ENCODE measurements at regions not wholly inside any gene's neighbourhood (a gene's known extent, or its start where the extent isn't known, plus 50 kb on each side); places are given as distances from the start of the nearest gene placed in this dataset.
A peak's percentile ranks its signal among the peaks of the same experiment; 100 is the strongest.

DNA sequence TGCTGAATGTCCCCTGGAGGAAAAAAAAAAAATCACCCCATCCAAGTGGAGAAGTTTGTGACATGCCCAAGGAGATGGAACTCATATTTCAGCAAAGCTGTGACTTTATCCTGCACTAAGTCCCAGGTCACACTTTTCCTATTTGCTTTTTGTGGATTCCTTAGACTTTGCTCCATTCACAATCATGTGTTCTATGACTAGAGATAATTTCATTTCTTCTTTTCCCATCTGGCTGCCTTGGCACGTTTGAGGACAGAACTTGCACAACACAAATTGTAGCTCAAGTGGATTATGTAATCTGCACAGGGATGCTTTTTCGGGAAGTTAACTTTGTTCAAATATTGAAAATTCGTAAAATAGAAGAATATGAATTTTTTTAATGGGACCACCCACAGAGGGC, 100.7 kb upstream of the PTPN1 start:
- no peak for DNase-seq

DNA sequence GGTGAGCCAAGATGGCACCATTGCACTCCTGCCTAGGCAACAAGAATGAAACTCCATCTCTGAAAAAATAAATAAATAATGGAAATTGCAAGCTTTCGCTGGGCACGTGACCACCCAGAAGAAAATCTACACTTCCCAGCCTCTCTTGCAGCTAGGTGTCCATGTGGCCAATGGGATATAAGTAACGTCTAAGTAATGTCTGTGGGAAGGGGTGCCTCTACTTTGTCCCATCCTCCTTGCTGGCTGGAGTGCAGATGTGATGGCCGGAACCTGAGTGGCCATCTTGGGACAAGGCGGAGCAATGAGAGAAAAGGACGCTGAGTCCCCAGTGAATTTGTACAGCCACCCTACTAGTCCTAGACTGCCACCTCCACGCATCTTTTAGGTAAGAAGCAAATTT, 99.8 kb upstream of the PTPN1 start:
- no peak for DNase-seq

DNA sequence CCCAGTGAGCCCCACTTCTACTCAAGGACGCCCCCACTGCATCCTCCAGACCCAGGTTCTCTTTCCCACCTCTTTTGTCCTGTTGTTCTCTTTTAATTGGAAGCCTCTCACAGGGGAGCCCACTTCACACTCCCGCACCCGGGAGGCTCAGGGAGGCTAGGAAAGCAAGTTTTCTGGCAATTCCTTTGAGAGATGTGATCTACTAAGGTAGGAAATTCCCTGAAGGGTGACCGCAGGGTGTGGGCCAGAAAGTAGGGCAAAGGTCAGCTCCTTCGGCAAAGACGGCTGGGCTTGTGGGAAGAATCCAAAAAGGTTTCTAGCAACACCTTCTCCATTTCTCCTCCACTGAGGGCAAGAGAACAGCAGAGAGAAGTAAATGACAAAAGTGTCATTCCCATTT, 98.1 kb upstream of the PTPN1 start:
- no peak for DNase-seq

DNA sequence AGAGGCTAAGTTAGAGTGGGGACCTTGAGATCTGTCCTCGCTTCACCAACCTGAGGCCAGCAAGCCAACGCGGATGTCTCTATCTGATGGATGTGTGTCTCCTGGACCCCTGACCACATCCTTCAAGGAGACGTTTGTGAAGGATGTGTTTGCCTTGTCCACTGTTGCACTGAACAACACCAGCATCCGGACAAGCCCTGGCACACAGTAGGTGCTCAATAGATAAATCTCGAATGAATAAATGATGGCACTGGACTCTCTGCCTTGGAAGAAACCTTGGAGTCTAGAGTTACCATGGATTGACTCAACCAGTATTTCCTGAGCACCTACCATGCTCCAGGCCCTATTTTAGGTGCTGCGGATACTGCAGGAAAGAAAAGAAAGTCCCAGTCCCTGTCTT, 97.7 kb upstream of the PTPN1 start:
- no peak for DNase-seq

DNA sequence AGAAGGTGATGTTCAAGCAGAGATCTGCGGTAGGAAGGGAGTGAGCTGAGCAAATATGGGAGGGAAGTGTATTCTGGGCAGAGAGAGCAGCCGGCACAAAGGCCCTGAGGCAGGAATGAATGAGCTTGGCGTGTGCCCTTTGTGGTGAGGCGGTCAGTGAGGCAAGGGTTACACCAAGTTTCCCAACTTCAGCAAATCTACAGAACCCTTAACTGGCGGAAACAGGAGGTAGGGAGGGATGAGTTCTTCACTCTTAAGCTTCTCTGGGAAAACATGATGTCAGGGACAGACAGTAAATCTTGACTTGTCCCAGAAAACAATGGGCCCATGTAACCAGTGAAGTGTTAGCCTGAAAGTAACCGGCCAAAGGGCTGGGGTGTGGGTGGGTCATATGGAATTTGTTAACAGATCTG, 97.1 kb upstream of the PTPN1 start:
- DNase-seq: no peak

DNA sequence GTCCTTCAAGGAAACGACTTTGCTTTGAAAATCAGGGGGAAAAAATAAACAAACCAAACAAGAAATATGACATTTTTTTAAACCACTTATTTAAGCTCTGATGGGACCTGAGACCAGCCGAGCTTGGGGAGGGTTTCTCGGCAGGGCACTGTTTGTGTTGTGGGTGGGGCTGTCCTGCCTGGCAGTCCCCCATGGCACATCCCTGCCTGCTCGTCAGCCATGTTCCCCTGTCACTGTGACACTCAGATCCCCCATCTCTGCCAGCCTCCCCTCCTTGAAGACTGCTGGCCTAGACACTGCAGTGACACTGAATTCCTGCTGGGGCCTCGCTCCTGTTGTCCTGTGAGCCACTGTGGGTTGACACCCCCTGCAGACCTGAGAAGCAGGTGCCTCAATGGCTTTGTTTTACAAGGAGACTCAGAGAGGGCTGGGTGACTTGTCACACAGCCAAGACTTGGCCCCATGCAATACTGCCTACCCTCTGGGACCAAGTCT, 95.1 kb upstream of the PTPN1 start:
- no peak for DNase-seq

DNA sequence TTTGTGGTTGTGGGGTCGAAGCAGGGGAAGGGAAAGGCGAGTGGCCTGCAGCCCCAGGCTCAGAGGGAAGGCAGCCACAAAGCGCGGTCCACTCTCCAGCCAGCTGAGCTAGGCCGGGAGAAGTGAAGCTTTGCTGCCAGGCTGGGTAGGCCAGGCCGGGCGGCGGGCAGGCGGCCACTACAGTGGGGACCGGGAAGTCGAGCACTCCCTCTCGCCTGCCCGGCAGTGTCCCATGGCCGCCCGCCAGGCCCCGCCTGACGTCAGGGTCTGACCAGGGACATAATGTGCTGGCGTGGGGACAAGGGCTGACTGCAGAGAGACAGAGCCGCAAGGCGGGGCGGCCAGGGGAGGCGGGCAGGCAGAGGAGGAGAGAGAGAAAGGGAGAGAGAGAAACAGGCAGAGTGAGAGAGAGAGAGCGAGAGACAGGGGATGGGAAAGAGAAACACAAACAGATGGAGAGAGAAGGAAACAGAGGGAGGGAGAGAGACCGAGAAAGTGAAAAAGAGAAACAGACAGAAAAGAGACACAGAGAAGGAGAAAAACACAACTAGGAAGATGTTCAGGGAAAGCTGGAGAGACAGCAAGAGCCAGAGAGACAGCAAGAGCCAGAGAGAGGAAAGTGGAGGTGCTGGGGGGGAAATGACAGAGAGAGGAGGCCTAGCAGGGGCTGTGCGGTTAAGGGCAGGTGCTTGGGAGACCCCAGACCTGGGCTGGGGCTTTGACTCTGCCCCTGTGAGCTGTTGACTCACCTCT, 94.5 kb upstream of the PTPN1 start:
- peak; percentile 52 for DNase-seq

DNA sequence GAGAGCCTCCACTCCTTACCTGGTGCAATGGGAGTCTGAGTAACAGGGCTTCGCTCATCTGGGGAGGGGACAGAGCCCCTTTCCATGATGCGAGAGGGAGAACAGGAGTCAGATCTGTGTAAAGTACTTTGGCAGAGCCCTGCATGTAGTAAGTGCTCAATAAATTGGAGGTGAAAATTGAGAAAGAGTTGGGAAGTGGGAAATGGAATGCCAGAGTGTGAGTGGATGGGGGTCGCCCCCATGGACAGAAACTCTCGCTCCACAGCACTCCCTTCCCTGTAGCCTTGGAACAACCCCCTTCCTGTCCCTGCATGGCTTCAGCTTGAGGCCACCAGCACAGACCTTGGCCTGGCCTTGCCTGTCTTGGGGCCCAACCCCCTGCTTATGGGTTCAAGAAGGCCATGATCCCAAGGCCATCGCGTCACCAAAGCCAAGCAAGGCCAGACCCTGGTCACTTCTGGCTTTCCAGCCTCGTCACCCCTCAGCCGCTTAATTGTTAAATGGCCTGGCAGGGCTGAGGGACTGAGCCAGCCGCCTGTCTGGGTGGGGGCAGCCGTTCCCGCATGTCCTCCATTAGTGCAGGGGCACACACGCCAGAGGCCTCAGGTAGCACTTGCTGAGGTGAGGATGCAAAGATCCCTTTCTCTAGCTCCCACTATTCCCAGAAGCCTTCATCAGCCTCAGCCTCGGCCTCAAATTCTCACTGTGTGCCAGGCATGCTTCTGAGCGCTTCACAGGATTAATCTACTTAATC, 93.7 kb upstream of the PTPN1 start:
- no peak for DNase-seq

DNA sequence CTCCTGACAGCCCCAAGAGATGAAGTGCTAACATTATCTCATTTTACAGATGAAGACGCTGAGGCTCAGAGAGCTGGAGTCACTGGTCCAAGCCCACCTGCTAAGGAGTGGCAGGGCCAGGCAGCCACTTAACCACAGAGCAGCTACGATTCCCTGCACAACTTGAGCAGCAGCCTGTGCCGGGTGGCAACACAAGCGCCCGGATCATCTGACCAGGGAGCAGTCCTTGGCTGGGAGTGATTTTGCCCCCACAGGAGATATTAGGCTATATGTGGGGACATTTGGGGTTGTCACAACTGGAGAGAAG, 93.2 kb upstream of the PTPN1 start:
- no peak for DNase-seq

DNA sequence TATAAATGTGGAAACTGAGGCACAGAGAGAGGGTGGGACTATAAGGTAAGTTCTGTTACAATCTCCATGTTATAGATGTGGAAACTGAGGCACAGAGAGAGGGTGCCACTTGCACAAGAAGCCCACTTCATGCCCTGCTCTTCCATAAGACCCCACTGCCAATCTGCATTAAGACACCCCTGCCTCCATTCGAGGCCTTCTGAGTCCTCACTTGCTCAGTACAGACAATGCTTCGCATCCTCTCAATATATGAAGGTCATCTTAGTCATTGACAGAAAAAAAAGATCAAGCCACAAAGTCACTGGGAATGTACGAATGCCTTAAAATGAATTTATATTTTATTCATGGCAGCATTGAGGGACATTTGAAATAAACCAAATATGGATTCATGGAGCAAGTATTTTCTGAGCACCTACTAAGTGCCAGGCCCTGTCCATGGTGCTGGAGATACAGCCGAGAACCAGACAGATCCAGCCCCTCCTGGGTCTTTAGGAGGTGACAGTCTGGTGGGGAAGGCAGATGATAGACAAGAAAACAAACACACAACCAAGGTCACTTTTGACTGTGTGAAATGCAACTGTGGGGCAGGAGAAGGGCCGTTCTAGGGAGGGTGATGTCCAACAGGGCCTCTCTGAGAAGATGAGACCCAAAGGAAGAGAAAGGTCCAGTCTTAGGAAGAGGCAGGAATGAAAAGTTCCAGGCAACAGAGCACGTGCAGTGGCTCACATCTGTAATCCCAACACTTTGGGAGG, 92.5 kb upstream of the PTPN1 start:
- no peak for DNase-seq

DNA sequence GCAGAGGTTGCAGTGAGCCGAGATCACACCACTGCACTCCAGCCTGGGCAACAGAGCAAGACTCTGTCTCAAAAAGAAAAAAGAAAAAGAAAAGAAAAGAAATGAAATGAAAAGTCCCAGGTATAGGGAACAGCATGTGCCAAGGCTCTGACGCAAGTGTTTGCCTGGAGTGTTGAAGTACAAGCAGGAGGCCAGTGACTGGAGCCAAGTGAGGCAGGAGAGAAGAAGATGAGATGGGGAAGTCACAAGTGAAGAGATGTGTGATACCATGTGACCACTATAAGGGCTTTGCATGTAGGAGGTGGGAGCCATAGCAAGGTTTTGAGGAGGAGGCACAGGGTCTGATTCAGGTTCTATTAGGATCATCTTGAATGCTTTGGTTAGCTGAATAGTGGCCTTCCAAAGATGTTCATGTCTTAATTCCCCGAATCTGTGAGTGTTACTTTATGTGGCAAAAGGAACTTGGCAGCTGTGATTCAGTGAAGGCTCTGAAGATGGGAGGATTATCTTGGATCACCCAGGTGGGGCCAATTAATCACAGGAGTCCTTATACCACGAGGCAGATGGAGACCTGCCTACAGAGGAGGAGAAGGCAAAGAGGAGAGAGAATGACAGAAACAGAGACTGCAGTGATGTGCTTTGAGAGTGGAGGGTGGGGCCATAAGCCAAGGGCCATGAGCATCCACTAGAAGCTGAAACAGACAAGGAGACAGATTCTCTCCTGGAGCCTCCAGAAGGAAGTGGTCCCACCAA, 91.1 kb upstream of the PTPN1 start:
- DNase-seq: no peak

DNA sequence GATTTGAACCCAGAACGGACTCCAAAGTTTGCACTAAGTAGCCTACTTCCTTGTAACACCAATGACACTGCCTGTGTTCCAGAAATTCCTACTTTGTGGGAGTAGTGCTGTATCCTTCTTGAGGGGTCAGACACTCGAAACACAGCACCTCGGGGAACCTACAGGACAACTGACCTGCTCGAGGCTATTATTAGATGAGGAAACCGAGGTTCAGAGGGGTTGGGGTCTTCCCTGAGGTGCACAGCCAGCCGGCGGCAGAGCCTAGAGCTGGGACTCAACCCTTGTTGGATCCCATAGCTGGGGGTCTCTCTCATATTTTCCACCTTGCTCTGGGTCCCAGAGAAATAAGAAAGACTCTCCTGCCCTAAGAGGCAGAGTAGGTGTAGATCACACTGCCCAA, 89.8 kb upstream of the PTPN1 start:
- DNase-seq: no peak

DNA sequence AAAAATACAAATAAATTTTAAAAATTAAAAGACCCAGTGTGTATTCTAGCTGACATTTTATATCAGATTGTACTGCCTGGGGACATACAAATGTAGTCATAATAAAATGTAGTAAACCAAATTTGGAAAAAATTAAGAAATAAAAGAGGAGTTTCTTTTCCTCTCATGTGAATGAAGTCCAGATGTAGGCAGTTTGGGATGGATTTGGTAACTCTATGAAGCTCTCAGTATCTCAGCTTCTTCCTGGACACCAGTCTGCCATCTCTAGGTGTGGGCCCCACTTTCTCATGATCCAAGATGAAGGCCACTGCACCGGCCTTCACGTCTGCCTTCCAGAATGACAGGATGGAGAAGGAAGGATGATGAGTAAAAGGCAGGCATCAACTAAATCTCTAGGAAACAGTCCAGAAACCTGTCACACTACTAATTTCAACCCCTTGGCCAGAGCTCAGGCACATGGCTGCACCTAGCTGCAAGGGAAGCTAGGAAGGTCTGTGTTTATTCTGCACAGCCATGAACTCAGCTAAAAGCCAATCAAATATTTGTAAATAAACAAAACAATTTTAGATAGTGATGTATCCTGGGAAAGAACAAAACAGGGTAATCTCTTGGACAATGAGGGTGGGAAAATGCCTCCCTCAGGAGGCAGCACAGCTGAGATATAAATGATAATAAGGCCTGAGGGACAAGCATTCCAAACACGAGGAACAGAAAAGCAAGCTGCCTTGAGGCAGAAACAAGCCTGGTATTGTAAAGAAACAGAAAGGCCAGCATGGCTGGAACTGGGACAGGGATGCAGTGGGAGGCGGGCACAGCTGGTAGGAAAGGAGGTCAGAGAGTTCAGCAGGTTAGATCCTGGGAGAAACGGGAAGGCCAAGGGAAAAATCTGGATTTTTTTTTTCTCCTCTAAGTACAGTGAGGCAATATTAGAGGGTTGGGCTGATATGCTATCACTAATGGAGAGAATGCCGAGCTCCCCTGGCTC, 88.5 kb upstream of the PTPN1 start:
- no peak for DNase-seq

DNA sequence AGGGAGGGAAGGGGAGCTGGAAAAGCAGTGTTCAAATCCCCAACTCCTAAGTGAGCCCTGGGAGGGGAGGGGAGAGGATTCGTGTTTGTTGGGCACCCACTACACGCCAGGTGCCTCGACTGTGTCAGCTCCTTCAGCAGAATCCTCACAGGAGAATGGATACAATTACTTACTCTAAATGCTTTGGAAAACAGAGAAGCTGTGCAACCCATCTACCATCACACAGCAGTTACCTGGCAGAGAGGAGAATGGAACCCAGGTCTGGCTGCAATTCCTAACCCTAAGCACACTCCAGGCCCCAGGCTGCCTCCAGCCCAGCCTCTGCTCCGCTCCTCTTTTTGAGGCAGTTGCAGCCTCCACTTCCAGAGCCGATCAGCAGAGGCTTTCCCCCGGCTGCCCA, 86.4 kb upstream of the PTPN1 start:
- DNase-seq: no peak

DNA sequence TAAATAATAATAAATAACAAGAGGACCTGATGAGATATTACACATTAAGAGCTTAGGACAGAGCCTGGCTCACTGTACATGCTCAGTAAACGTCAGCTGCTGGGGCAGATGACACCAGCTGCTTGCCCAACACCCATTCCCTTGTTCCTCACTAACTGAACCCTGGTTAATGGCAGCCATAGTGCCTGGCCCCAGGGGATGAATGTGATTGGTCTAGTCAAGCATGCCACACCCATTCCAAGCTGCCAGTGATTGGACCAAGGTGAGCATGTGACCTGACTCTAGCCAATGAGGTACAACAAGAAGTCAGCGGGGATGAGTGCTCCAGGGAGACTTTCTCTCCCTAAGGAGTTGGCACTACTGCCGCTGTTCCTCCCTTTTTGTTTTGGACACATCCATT, 85.1 kb upstream of the PTPN1 start:
- DNase-seq: no peak

DNA sequence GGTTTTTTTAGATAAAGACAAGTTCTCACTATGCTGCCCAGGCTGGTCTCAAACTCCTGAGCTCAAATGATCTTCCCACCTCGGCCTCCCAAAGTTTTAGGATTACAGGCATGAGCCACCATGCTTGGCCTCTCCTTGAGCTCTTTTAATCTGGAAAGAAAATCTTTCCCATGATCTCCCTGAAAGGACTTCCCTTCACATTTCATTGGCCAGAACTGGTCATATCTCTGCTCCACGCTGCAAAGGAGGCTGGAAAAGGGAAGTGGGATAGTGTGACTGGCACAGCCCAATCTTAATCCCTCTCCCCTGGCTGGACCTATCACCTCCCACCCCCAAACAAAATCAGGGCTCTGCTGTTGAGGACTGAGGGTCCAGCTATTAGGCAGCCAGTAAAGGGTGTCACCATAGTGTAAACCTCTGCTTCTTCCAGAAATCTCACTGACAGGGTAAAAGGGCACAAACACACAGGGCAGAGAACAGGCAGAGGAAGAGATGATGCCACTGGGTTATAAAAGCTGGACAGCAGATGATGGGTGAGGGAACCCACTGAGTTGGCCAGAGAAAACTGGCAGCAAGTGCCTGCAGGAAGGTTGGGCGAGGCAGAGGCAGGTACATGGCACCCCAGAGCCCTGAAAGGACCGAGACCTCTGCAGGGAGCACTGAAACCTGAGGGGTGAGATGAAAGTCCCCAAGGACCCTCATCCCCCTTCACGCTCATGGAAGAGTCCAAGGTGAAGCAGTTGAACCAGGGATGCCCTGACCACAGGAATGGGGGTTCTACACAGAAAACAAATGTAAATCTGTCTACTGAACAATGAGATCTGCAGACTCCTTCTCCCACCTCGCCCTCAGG, 83.1 kb upstream of the PTPN1 start:
- no peak for DNase-seq

DNA sequence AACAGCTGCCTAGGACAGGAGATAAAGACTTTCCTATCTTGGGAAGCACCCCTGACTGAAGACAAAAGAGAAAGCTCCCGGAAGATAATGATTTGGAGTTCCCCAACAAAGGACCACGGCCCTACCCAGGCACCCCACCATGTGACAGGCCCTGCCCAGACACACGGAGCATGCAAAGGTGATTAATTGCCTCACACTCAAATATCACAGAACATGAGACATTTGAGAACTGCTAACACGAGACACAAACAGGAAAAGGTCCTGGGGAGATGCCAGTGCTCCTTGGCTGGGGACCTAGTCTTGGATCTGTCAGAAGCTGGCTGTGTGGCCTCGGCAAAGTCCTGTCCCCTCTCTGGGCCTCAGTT, 82.5 kb upstream of the PTPN1 start:
- no peak for DNase-seq

DNA sequence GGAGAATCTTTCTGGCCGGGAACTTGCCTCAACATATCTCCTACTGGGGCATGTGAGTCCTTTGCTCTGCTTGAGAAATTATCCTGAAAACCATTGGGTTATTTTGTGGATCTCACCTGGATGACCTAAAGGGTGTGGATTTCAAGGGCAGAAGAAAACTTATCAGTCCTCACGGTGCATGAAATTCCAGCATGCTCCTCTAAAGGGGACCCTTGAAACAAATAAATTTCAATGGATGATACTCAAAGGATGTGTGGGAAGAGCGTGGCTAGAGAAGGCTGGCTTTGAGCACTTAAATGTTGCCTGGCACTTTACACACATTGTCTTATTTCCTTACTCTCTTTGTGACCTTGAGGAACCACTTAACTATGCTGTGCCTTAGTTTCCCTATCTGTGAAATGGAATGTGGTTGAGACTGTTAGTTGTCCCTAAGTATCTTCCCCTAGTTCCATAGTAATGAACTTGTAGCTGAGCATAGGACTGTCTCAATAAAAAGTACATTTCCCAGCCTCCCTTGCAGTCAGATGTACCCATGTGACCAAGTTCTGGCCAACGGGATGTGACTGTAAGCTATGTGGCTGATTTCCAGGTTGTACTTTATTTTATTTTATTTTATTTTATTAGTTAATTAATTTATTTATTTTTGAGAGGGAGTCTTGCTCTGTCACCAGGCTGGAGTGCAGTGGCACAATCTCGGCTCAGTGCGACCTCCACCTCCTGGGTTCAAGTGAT, 81.9 kb upstream of the PTPN1 start:
- DNase-seq: no peak

DNA sequence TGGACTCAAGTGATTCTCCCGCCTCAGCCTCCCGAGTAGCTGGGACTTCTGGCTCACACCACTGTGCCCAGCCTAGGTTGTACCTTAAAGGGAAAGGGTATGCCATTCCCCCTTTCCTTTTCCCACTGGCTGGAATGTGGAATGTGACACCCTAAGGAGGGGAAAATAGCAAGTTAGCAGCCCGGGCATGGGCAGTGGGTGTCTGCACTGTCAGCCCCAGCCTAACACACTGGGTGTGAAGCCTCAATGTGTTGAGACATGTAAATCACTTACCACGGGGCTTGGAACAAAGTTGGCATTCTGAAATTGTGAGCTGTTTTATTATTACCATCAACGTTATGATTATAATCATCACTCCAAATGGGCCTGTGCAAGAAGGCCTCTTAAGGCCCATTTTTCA, 80.8 kb upstream of the PTPN1 start:
- no peak for DNase-seq

DNA sequence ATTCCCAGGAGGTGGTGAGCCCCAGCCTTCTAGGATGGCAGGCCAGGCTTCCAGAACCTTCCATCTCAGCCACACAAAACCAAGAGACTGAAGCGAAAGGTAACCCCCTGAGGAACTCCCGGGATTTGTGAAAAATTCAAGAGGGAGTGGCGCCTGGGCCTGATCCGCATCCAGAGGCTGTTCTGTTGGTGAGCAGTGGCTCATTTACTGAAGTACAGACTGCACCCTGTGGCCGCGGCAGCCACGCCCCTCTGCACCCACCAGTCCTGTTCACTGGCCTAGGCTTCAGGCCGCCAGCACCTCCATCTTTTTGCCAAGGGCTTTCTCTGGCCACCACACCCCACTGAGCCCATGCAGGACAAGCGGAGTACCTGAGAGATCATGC, 79.1 kb upstream of the PTPN1 start:
- DNase-seq: no peak
